Spinal cord (tissue), 9 donors: ENCODE measurements at regions not wholly inside any gene's neighbourhood (a gene's known extent, or its start where the extent isn't known, plus 50 kb on each side); places are given as distances from the start of the nearest gene placed in this dataset.

ENCODE experiments used
- DNase-seq, 6 donors: peaks; one replicate each; pipeline versions ENCODE4 v3.0.0 to v3.0.0-alpha.2; 2013 to 2015; ENCODE audit warnings: low spot score in 6 of 6, low read depth in 4 of 6
- H3K27ac ChIP-seq: one replicate; pipeline ENCODE4 v1.5.1; 2013; ENCODE audit warnings: low read depth, low read length, control low read depth
- H3K27me3 ChIP-seq: one replicate; pipeline ENCODE4 v1.6.1; 2013; ENCODE audit warnings: low read length; ENCODE audit not compliant: control insufficient read depth, insufficient read depth
- H3K36me3 ChIP-seq: one replicate; pipeline ENCODE4 v1.6.1; 2013; ENCODE audit warnings: low read length; ENCODE audit not compliant: control insufficient read depth, insufficient read depth
- H3K4me1 ChIP-seq: one replicate; pipeline ENCODE4 v1.6.1; 2013; ENCODE audit warnings: low read length; ENCODE audit not compliant: control insufficient read depth, insufficient read depth
- H3K4me3 ChIP-seq: one replicate; pipeline ENCODE4 v1.5.1; 2013; ENCODE audit warnings: low read depth, low read length, control low read depth
- H3K9me3 ChIP-seq: one replicate; pipeline ENCODE4 v1.6.1; 2013; ENCODE audit warnings: low read length; ENCODE audit not compliant: control insufficient read depth, insufficient read depth
- WGBS: methylation state at CpG from one replicate; pipeline ENCODE4 v1.1.5; 2013; ENCODE audit warnings: missing lambda C conversion rate; ENCODE audit not compliant: insufficient coverage; 5-methylcytosine and 5-hydroxymethylcytosine counted together
- donor health status: healthy.

DNA sequence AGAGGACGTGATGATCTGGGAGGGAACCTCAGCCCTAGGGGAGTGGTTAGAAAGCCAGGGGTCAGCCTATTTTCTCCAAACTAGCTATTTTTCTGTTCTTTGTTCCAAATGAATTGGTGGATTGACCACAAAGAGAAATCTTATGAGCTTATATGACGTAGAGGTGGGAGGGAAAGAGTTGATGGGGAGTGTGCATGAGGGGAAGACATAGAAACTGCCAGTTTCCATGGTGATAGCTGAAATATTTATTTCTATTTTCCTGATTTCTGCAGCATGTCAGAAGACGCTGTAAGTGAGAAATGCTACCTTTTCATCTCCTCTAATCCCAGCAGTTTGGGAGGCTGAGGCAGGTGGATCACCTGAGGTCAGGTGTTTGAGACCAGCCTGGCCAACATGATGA is 51.4 kb upstream of the CISTR start:
- Histone ChIP-seq H3K4me1 (no peaks in the 10 kb centered on the region), H3K27ac (no peak overlapping the region), H3K36me3 (no peaks in the 10 kb centered on the region), H3K4me3 (no peak overlapping the region), H3K27me3 (peaks cover 2% of the 10 kb centered on the region), H3K9me3 (no peaks in the 10 kb centered on the region)
- WGBS = 47% methylated on average over 2 of the region's 3 CpGs
- peak in 2 of 6 donors; percentile 58 to 87 for DNase-seq

DNA sequence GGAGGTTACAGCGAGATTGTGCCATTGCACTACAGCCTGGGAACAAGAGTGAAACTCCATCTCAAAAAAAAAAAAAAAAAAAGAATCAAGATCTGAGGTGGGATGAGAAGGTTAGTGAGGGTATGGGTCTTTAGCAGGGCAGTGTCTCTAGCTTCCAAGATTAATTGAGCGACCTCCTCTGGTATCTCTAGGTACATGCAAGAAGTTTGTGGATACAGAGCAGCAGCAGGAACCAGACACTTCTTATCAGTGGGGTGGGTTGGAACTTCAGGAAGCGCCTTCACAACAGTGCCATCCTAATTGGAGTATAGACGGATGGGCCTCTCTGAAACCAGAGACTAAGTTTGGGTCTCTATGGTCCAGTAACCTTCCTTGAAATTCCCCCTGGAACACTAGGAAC is 51.9 kb upstream of the CISTR start:
- H3K27ac ChIP-seq = no peak overlapping the region
- H3K27me3 ChIP-seq = peaks cover 2% of the 10 kb centered on the region
- 50% methylated on average over 1 of the region's 4 CpGs for WGBS
- no peaks in the 10 kb centered on the region for H3K36me3 ChIP-seq
- no peak overlapping the region for H3K4me3 ChIP-seq
- no peaks in the 10 kb centered on the region for H3K9me3 ChIP-seq
- no peaks in the 10 kb centered on the region for H3K4me1 ChIP-seq
- DNase-seq = no peak

DNA sequence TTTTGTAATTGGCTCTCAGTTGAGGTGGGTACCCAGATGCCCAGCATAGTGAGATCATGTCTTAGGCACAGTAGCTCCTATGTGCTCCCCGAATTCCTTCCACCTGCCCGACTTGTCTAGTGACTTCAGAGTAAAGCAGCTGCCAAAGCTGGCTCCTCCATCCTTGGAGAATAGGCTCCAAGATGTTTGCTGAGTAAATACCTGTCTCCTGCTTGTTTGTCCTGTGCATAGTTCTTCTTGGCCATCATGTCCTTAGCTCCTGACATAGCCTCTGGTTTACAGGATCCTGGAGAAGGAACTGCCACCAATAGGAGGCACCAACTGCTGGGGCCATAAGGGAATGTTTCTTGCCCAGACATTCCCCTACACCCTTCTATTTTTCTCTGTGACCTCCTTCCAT is 52.6 kb upstream of the CISTR start:
- H3K9me3 ChIP-seq = no peaks in the 10 kb centered on the region

DNA sequence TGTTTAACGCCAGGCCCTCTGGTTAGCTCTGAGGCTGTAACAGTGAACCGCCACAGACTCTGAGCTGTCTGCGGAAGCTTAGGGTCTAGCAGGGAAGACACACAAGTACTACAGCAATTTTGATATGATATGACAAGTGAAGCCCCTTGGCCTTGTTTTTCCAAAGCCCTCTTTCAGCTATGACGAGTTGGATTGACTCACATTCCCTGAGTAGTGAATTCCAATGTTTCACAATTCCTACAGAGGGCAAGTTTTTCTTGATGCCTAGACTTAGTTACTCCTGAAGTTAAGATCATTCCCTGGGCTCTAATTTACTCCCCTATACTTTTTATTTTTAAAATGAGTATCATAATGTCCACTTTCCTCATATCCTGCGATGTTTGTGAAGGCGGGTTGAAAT is 53.3 kb upstream of the CISTR start:
- Histone ChIP-seq H3K4me3 (no peak overlapping the region), H3K9me3 (no peaks in the 10 kb centered on the region), H3K27ac (no peak overlapping the region), H3K27me3 (peaks cover 2% of the 10 kb centered on the region), H3K4me1 (no peaks in the 10 kb centered on the region), H3K36me3 (no peaks in the 10 kb centered on the region)
- WGBS = 90% methylated on average over 2 of the region's 6 CpGs
- DNase-seq = no peak

More for the DNA sequence above, 52.6 kb upstream of the CISTR start:
- WGBS = 90% methylated on average over 2 of the region's 2 CpGs
- Histone ChIP-seq H3K4me1 (no peaks in the 10 kb centered on the region), H3K27me3 (peaks cover 2% of the 10 kb centered on the region), H3K4me3 (no peak overlapping the region), H3K27ac (no peak overlapping the region), H3K36me3 (no peaks in the 10 kb centered on the region)
- no peak for DNase-seq

DNA sequence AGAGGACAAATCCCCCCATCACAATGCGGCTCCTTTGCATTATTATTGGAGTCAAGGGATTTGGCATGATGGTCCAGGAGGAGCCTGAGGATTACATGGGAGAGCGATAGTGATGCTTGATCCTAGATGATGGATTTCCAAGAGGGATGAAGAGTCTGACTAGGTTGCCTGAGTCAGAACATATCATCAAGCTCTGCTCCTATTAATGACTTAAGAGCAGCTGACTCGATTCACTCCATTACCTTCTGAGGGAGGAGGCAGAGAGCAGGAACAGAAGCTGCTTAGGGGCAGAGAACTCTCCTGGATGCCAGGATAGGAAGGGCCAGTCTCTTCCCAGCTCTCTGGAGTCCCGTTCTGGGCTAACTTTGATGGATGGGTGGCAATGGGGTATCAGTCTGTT is 54.0 kb upstream of the CISTR start:
- DNase-seq = no peak
- no peak overlapping the region for H3K4me3 ChIP-seq
- H3K27ac ChIP-seq = no peak overlapping the region
- no peaks in the 10 kb centered on the region for H3K36me3 ChIP-seq
- WGBS = 83% methylated on average over 2 of the region's 4 CpGs
- H3K27me3 ChIP-seq = peaks cover 2% of the 10 kb centered on the region
- H3K4me1 ChIP-seq = no peaks in the 10 kb centered on the region
- no peaks in the 10 kb centered on the region for H3K9me3 ChIP-seq

DNA sequence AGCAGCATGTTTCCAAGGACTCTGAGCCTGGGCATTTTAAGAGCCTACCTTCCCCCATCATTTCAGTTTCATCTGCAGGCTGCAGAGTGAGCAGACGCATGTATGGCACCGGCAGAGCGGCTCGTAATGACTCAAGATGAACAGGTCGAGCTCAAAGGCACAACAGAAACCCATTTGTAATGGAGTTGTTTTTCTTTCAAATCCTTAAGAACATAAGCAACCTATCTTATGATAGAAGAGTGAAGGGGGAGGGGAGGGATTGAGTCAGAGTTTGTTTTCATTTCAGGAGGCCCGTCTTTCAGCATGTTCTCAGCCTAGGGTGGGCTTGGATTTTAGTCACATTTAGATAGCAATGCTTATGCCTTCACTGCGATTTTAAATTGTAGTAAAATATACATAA is 54.9 kb upstream of the CISTR start:
- DNase-seq = peak in 1 of 6 donors; percentile 67
- no peaks in the 10 kb centered on the region for H3K4me1 ChIP-seq
- no peaks in the 10 kb centered on the region for H3K9me3 ChIP-seq
- no peaks in the 10 kb centered on the region for H3K36me3 ChIP-seq
- peaks cover 2% of the 10 kb centered on the region for H3K27me3 ChIP-seq
- H3K27ac ChIP-seq = no peak overlapping the region
- WGBS = no CpG with 5 or more reads among the region's 7 CpGs
- no peak overlapping the region for H3K4me3 ChIP-seq

DNA sequence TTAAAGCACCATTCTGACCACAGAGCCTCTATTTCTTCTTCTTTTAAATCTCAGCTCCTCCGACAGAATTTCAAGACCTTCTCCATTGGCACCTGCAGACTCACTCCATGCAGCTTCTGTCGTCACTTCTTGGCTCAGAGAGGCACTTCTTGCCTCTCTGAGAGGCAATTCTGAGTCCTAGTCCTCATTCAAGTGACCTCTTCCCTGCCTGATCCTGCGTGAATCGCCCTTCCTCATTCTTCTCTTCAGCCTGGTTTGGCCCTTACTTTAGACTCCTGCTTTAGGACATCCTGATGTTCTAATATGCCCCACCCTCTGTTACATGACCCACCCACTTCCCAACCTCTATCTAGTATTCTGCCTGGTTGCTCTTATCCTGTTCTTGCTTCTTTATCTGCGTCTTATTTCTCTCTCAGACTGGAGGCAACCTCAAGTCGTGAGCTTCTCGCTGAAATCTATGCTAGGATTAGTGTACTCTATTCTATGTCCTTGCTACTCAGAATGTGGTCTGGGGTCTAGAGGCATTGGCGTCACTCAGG is 55.6 kb upstream of the CISTR start:
- WGBS = 86% methylated on average over 4 of the region's 8 CpGs
- no peak for DNase-seq
- no peaks in the 10 kb centered on the region for H3K9me3 ChIP-seq
- peaks cover 2% of the 10 kb centered on the region for H3K27me3 ChIP-seq
- no peaks in the 10 kb centered on the region for H3K36me3 ChIP-seq
- H3K4me3 ChIP-seq = no peak overlapping the region
- no peak overlapping the region for H3K27ac ChIP-seq
- no peaks in the 10 kb centered on the region for H3K4me1 ChIP-seq

DNA sequence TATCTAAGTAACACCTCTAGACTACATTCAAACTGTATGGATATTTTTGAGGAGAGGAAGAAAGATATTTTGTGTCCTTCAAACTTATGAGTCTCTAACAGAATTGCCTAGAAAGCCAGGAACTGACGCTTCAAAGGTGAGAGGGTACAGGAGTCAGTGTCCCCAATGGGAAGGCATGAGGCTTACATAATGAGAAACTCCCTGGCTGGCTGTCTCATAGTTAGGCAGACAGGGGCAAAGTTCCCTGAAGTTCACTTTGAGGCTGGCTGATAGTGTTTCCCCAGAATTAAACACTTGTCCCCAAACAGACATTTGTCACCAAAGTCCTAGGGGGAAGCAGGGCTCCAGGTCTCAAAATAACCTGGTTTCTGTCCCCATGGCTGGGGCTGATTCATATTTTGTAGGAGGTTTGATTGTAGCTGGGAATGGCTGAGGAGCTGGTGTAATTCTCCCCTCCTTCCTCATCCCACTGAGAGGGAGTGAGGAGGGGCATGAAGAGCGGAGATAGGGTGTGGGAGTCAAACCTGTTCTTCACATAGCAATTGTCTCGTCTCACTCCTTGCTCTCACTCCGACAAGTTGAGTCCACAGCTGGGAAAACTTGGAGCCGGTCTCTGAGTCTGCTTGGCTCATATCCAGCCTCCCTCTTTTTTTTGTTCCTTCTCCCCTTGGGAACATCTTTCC is 56.4 kb upstream of the CISTR start:
- H3K4me1 ChIP-seq = no peaks in the 10 kb centered on the region
- no peak for DNase-seq
- WGBS = 50% methylated on average over 4 of the region's 5 CpGs
- H3K27ac ChIP-seq = no peak overlapping the region
- H3K4me3 ChIP-seq = no peak overlapping the region
- H3K27me3 ChIP-seq = no peaks in the 10 kb centered on the region
- no peaks in the 10 kb centered on the region for H3K9me3 ChIP-seq
- no peaks in the 10 kb centered on the region for H3K36me3 ChIP-seq

DNA sequence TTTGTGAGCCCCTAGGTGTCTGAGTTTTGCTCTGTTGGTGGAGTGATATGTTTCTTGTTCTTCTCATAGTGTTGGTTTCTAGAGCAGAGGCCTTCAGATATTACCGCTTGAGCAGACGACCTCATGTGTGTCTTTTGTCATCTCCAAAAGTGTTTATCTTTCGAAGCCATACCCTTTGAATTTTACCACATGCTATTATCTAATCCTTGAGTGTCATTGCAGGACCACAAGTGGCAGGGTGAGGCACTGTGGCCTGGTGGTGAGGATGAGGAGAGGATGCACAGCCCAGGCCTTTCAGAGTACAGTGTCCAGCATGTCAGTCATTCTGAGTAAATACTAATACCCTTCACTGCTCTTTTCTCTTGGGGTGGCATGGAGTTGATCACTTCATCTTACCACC is 57.2 kb upstream of the CISTR start:
- no peaks in the 10 kb centered on the region for H3K36me3 ChIP-seq
- H3K4me1 ChIP-seq = no peaks in the 10 kb centered on the region
- H3K4me3 ChIP-seq = no peak overlapping the region
- no CpG with 5 or more reads among the region's 3 CpGs for WGBS
- DNase-seq = no peak
- H3K9me3 ChIP-seq = no peaks in the 10 kb centered on the region
- no peaks in the 10 kb centered on the region for H3K27me3 ChIP-seq
- no peak overlapping the region for H3K27ac ChIP-seq

DNA sequence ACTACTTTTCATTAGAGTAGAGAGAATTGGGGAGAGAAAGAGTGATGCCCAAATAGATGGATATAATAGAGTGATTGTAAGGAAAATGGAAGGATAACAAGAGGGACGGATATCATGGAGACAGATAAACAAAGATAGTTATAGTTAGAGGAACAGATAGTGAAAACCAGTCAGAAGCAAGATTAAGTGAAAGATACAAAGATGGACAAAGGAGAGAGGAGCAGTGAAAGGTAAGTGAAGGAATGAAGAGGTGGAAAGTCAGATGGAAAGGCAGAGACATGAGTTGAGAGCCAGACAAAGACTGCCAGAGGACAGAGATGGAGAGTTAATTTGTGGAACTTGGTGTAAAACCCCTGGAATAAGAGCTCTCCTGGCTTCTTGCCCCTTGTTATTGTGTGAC is 59.2 kb upstream of the CISTR start:
- Histone ChIP-seq H3K4me1 (no peaks in the 10 kb centered on the region), H3K9me3 (no peaks in the 10 kb centered on the region), H3K4me3 (no peak overlapping the region), H3K27me3 (no peaks in the 10 kb centered on the region), H3K27ac (no peak overlapping the region), H3K36me3 (no peaks in the 10 kb centered on the region)
- DNase-seq = no peak
- WGBS = 94% methylated on average over 1 of the region's 1 CpG
